ENCODE measurements at regions not wholly inside any gene's neighbourhood (a gene's known extent, or its start where the extent isn't known, plus 50 kb on each side); places are given as distances from the start of the nearest gene placed in this dataset.

DNA sequence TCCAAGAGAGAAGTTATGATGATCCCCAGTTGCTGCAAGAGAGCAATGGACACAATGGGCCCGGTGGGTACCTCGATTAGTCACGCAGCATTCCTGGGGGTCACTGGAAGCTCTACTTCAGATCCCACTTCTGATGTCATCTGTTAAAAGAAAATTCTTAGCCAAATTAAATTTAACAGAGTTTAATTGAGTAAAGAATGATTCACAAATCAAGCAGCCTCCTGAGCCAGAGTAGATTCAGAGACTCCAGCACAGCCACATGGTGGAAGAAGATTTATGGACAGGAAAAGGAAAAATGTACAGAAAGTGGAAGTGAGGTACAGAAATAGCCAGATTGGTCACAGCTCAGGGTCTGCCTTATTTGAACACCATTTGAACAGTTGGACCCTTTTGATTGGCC, 107.5 kb downstream of the SPTSSA start:
- H3K27me3 Mint-ChIP-seq = no peaks in the 10 kb centered on the region
- H3K9ac ChIP-seq (ENCODE audit: low read length) = no peak overlapping the region
- H3K4me2 ChIP-seq (replicated peaks; ENCODE audit: low read depth, low read length, poor library complexity, severe bottlenecking) = no peak overlapping the region
- no peak for DNase-seq
- H3K4me1 ChIP-seq (ENCODE audit: control insufficient read depth in 2 of 2, insufficient read depth in 2 of 2, low read length in 2 of 2) = no peaks in the 10 kb centered on the region
- H3K9me3 ChIP-seq (ENCODE audit: control extremely low read depth in 1 of 3, control insufficient read depth in 2 of 3, insufficient read depth in 1 of 3, low read length in 2 of 3) = no peaks in the 10 kb centered on the region
- ChIA-PET POLR2A (no interaction called here), CTCF (no interaction called here)
- H3K4me3 Mint-ChIP-seq = no peak overlapping the region
- no peaks in the 10 kb centered on the region for H3K79me2 ChIP-seq (ENCODE audit: control insufficient read depth, insufficient read depth, low read length)
- intact Hi-C loops (cut with micrococcal nuclease) = no loop called here
- ATAC-seq (ENCODE audit: low read depth) = no peak
- no peaks in the 10 kb centered on the region for H3K9me3 Mint-ChIP-seq (ENCODE audit: insufficient read depth)
- no peaks in the 10 kb centered on the region for H3K36me3 ChIP-seq (replicated peaks in 1 of 2; ENCODE audit: control extremely low read depth in 1 of 2, control insufficient read depth in 1 of 2, extremely low read depth in 1 of 2, insufficient read depth in 2 of 2, low read length in 1 of 2)
- no peak overlapping the region for H3K4me3 ChIP-seq (ENCODE audit: control extremely low read depth in 1 of 5, extremely low read depth in 1 of 5, insufficient read depth in 1 of 5, low read depth in 2 of 5, low read length in 4 of 5)
- H3K27me3 ChIP-seq (replicated peaks in 1 of 4; ENCODE audit: control extremely low read depth in 1 of 4, control insufficient read depth in 3 of 4, insufficient read depth in 4 of 4, low read length in 3 of 4) = no peaks in the 10 kb centered on the region
- TF ChIP-seq CTCF (IDR thresholded peaks at IDR 0.05) (no peak), EZH2 (IDR thresholded peaks at IDR 0.05; ENCODE audit: borderline replicate concordance, insufficient read depth, low read depth, low read length, poor library complexity, severe bottlenecking) (no peak)
- no peaks in the 10 kb centered on the region for H3K4me1 Mint-ChIP-seq
- H3K27ac ChIP-seq (ENCODE audit: low read length in 2 of 2) = no peak overlapping the region
- no peak overlapping the region for H3K27ac Mint-ChIP-seq
- no peaks in the 10 kb centered on the region for H4K20me1 ChIP-seq (ENCODE audit: control insufficient read depth, insufficient read depth, low read length, poor library complexity, severe bottlenecking)
- WGBS (ENCODE audit: insufficient coverage) = 83% methylated on average over 2 of the region's 3 CpGs
- H2AFZ ChIP-seq (ENCODE audit: insufficient read depth, low read depth, low read length, poor library complexity, severe bottlenecking) = no peak overlapping the region

GRCh38 chr14:34350903-34351302, 111.1 kb downstream of the SPTSSA start:
- TF ChIP-seq EZH2 (IDR thresholded peaks at IDR 0.05; ENCODE audit: borderline replicate concordance, insufficient read depth, low read depth, low read length, poor library complexity, severe bottlenecking) (no peak), CTCF (IDR thresholded peaks at IDR 0.05) (no peak)
- no peaks in the 10 kb centered on the region for H3K27me3 ChIP-seq (replicated peaks in 1 of 4; ENCODE audit: control extremely low read depth in 1 of 4, control insufficient read depth in 3 of 4, insufficient read depth in 4 of 4, low read length in 3 of 4)
- H2AFZ ChIP-seq (ENCODE audit: insufficient read depth, low read depth, low read length, poor library complexity, severe bottlenecking) = no peak overlapping the region
- intact Hi-C loops (cut with micrococcal nuclease) = no loop called here
- Mint-ChIP-seq H3K27ac (no peak overlapping the region), H3K4me1 (no peaks in the 10 kb centered on the region), H3K4me3 (no peak overlapping the region), H3K9me3 (ENCODE audit: insufficient read depth) (no peaks in the 10 kb centered on the region), H3K27me3 (no peaks in the 10 kb centered on the region)
- no peak overlapping the region for H3K4me3 ChIP-seq (ENCODE audit: control extremely low read depth in 1 of 5, extremely low read depth in 1 of 5, insufficient read depth in 1 of 5, low read depth in 2 of 5, low read length in 4 of 5)
- CTCF ChIA-PET = no interaction called here
- ATAC-seq (ENCODE audit: low read depth) = no peak
- POLR2A ChIA-PET = no interaction called here
- H3K9ac ChIP-seq (ENCODE audit: low read length) = no peak overlapping the region
- no peaks in the 10 kb centered on the region for H3K36me3 ChIP-seq (replicated peaks in 1 of 2; ENCODE audit: control extremely low read depth in 1 of 2, control insufficient read depth in 1 of 2, extremely low read depth in 1 of 2, insufficient read depth in 2 of 2, low read length in 1 of 2)
- H3K79me2 ChIP-seq (ENCODE audit: control insufficient read depth, insufficient read depth, low read length) = no peaks in the 10 kb centered on the region
- H4K20me1 ChIP-seq (ENCODE audit: control insufficient read depth, insufficient read depth, low read length, poor library complexity, severe bottlenecking) = no peaks in the 10 kb centered on the region
- H3K4me1 ChIP-seq (ENCODE audit: control insufficient read depth in 2 of 2, insufficient read depth in 2 of 2, low read length in 2 of 2) = no peaks in the 10 kb centered on the region
- H3K9me3 ChIP-seq (ENCODE audit: control extremely low read depth in 1 of 3, control insufficient read depth in 2 of 3, insufficient read depth in 1 of 3, low read length in 2 of 3) = peaks cover 0 to 2% (median 1%) of the 10 kb centered on the region in 3 donors
- no peak overlapping the region for H3K4me2 ChIP-seq (replicated peaks; ENCODE audit: low read depth, low read length, poor library complexity, severe bottlenecking)
- no peak for DNase-seq
- H3K27ac ChIP-seq (ENCODE audit: low read length in 2 of 2) = no peak overlapping the region
- WGBS (ENCODE audit: insufficient coverage) = no CpG with 5 or more reads among the region's 6 CpGs
